Fibroblast of mammary gland (primary cell): ENCODE measurements at regions not wholly inside any gene's neighbourhood (a gene's known extent, or its start where the extent isn't known, plus 50 kb on each side); places are given as distances from the start of the nearest gene placed in this dataset.

ENCODE experiments used
- DNase-seq: peaks from one replicate; pipeline ENCODE4 v3.0.0-alpha.2; 2010; ENCODE audit warnings: low read depth
- H3K4me3 ChIP-seq: 2 replicates; pipeline ENCODE4 v1.5.1; 2011; ENCODE audit warnings: low read depth, mild to moderate bottlenecking, low read length, moderate library complexity; ENCODE audit not compliant: control insufficient read depth
- TF ChIP-seq, protein P1 (sequence below): conservative IDR thresholded peaks from 2 replicates; pipeline ENCODE4 v1.5.1; 2011; ENCODE audit warnings: low read depth, low read length, inconsistent platforms; ENCODE audit not compliant: control insufficient read depth, insufficient read depth

DNA sequence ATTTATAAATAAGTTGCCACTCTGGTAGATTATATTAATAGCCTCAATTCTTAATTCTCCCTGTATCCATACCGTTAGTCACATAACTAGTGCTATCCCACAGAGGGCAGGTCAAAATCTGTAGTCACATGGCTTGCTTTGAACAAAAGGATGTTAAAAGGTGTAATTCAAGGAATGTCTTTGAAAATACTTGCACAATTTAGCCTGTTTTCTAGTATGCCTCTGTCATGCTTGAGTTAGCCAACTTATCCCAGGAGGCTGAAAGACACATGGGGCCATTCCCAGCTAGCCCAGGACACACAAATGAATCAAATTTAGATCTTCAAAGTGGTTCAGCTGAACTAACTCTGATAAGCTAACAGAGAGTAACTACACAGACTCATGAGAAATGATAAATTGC lies 758.5 kb upstream of the NEGR1 start:
- H3K4me3 ChIP-seq, result no peak overlapping the region
- no peak for DNase-seq
- TF ChIP-seq, protein P1, sequence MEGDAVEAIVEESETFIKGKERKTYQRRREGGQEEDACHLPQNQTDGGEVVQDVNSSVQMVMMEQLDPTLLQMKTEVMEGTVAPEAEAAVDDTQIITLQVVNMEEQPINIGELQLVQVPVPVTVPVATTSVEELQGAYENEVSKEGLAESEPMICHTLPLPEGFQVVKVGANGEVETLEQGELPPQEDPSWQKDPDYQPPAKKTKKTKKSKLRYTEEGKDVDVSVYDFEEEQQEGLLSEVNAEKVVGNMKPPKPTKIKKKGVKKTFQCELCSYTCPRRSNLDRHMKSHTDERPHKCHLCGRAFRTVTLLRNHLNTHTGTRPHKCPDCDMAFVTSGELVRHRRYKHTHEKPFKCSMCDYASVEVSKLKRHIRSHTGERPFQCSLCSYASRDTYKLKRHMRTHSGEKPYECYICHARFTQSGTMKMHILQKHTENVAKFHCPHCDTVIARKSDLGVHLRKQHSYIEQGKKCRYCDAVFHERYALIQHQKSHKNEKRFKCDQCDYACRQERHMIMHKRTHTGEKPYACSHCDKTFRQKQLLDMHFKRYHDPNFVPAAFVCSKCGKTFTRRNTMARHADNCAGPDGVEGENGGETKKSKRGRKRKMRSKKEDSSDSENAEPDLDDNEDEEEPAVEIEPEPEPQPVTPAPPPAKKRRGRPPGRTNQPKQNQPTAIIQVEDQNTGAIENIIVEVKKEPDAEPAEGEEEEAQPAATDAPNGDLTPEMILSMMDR, result no peak

DNA sequence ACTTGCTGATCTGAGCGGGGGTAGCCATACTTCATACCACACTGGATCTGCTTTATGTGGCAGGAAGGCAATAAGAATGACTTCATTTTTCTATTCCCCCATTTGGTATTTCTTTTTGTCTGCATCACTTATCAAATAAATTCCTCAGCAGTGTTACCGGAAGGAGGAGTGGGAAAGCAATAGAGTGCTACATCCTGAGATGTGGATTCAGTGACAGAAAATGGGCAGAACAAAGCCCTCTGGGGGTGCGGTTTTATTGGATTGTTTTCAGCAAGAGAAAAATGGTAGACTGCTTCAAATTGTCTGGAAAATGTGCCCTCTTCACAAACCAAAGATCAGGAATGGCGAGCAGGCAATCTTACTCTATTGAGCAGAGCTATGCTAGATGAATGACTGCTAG lies 751.9 kb upstream of the NEGR1 start:
- TF ChIP-seq, protein P1, result no peak
- DNase-seq, result no peak
- H3K4me3 ChIP-seq, result no peak overlapping the region

DNA sequence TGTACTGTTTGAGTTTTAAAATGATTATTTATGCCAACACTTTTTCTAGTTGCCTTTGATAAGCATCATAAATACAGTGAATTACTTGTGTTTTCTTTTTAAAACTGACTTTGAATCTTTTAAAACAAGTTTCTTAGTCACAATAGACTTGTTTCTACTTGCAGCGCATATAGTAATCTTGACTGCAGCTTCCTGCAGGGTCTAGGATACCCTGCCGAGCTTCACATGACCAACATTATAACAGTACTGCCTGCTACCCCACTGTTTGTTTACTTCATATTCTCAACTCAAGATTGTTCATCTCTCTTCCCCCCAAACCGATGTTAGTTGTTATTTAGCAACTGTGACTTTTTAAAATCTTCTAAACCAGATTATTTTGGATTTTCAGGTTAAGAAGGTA lies 751.3 kb upstream of the NEGR1 start:
- no peak for DNase-seq
- H3K4me3 ChIP-seq, result no peak overlapping the region
- TF ChIP-seq, protein P1, result no peak

GRCh38 chr1:73029571-73029970 lies 747.2 kb upstream of the NEGR1 start:
- DNase-seq, result no peak
- no peak overlapping the region for H3K4me3 ChIP-seq
- TF ChIP-seq, protein P1, result no peak

GRCh38 chr1:73026114-73026513 lies 743.8 kb upstream of the NEGR1 start:
- H3K4me3 ChIP-seq, result no peak overlapping the region
- TF ChIP-seq, protein P1, result no peak
- no peak for DNase-seq

GRCh38 chr1:73009938-73010337 lies 727.6 kb upstream of the NEGR1 start:
- TF ChIP-seq, protein P1, result no peak
- DNase-seq, result no peak
- H3K4me3 ChIP-seq, result no peak overlapping the region

DNA sequence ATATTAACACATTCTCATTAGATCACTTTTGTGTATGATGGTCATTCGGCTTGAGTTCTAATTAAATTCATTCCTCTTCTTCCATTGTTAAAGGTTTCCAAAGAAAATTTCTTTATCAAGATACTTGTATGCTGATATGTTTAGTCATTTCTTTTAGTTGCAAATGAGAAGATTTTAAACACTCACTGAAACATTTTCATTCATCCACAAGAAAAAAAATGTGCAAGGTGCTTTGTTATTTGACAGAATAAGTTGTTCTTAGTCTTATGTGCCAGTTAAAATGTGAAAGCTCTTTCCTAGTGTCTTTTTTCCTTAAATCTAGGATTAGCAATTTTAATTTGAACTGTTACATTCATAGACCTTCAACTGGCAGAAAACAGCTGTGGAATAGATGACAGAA lies 727.0 kb upstream of the NEGR1 start:
- DNase-seq, result no peak
- no peak overlapping the region for H3K4me3 ChIP-seq
- TF ChIP-seq, protein P1, result no peak
